OCI-LY3 (cell line): ENCODE measurements at regions not wholly inside any gene's neighbourhood (a gene's known extent, or its start where the extent isn't known, plus 50 kb on each side); places are given as distances from the start of the nearest gene placed in this dataset.

Experiments
- H2AFZ ChIP-seq: fragments of 200-600, 300-600 bp; shearing (Covaris generic); 2 replicates; pipeline ENCODE4 v1.6.0; 2014; ENCODE audit warnings: antibody characterized with exemption, low read depth, low read length
- H3K27ac ChIP-seq: fragments of 200-600, 300-600 bp; sonication (generic); 2 replicates; pipeline ENCODE4 v1.5.1; 2014; ENCODE audit warnings: mild to moderate bottlenecking, low read length, moderate library complexity, mixed read lengths
- H3K27me3 ChIP-seq: fragments of 200-600, 300-600 bp; sonication (generic); 2 replicates; pipeline ENCODE4 v1.6.1; 2014; ENCODE audit warnings: low read depth, low read length, mixed read lengths
- H3K36me3 ChIP-seq: fragments of 200-600, 300-600 bp; sonication (generic); replicated peaks from 2 replicates; pipeline ENCODE3; 2014; ENCODE audit warnings: low read depth, low read length, mixed read lengths
- H3K4me1 ChIP-seq: fragments of 300-600, 200-600 bp; sonication (generic); 2 replicates; pipeline ENCODE4 v1.6.1; 2014; ENCODE audit warnings: low read length, mixed read lengths
- H3K4me2 ChIP-seq: fragments of 200-600, 300-600 bp; sonication (generic); 2 replicates; pipeline ENCODE4 v1.6.1; 2014; ENCODE audit warnings: low read length, mixed read lengths
- H3K4me3 ChIP-seq: fragments of 300-600, 200-600 bp; sonication (generic); 2 replicates; pipeline ENCODE4 v1.5.1; 2014; ENCODE audit warnings: antibody characterized with exemption, mild to moderate bottlenecking, low read length, moderate library complexity
- H3K79me2 ChIP-seq: fragments of 300-600, 200-600 bp; shearing (Covaris generic); 2 replicates; pipeline ENCODE4 v1.6.1; 2014; ENCODE audit warnings: mild to moderate bottlenecking, low read length, mixed read lengths
- H3K9ac ChIP-seq: fragments of 300-600, 200-600 bp; shearing (Covaris generic); 2 replicates; pipeline ENCODE4 v1.6.0; 2014; ENCODE audit warnings: mild to moderate bottlenecking, low read length, moderate library complexity
- H3K9me3 ChIP-seq: fragments of 200-600, 300-600 bp; shearing (Covaris generic); 2 replicates; pipeline ENCODE4 v1.6.1; 2014; ENCODE audit warnings: low read length, mixed read lengths; ENCODE audit not compliant: insufficient read depth
- H4K20me1 ChIP-seq: fragments of 200-600, 300-600 bp; sonication (generic); 2 replicates; pipeline ENCODE4 v1.6.1; 2016; ENCODE audit warnings: low read length, mixed read lengths; ENCODE audit not compliant: insufficient read depth
- EZH2phosphoT487 ChIP-seq: fragments of 200-600 bp; shearing (Covaris generic); IDR thresholded peaks from 2 replicates; pipeline ENCODE4 v1.6.1; 2018; ENCODE audit warnings: antibody characterized with exemption, mixed run types, low read depth
- TF ChIP-seq, protein P1 (sequence below): fragments of 200-600, 300-600 bp; sonication (generic); IDR thresholded peaks from 2 replicates; pipeline ENCODE4 v1.5.1; 2014; ENCODE audit warnings: antibody characterized with exemption, low read length, low read depth

DNA sequence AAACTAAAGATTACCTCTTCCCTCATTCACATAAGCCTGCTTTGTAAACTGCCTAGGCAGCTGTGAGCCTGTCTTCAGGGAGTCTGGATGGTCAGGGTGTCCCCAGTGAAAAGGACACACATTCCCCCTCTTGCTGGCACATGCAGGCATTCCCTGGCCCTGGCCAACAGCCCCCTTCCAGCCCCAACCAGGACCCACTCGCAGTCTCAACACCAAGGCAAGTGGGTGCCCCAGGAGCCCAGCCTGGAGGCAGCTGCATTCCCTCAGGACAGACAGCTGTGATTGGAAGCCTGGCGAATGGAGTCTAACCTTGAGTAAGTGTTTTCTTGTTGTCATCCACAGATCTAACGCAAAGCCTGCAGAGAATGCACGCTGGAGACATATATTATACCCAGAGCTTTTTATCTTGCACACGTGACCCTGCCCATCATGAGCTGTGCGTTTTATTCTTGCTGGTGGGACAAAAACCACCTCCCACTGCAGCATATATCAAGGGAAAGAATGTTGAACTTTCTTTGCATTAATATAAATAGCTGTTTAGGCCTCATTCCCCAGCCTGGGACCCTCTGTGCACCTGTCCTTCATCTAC is 95.0 kb upstream of the LHX1 start:
- Histone ChIP-seq H3K9me3 (no peaks in the 10 kb centered on the region), H3K4me1 (no peaks in the 10 kb centered on the region), H3K79me2 (no peaks in the 10 kb centered on the region), H3K9ac (no peak overlapping the region), H3K4me3 (no peak overlapping the region), H4K20me1 (no peaks in the 10 kb centered on the region), H3K36me3 (no peaks in the 10 kb centered on the region), H3K27ac (no peak overlapping the region), H3K27me3 (peaks cover 12% of the 10 kb centered on the region), H3K4me2 (no peak overlapping the region), H2AFZ (no peak overlapping the region)
- TF ChIP-seq EZH2phosphoT487 = no peak
- TF ChIP-seq, protein P1, sequence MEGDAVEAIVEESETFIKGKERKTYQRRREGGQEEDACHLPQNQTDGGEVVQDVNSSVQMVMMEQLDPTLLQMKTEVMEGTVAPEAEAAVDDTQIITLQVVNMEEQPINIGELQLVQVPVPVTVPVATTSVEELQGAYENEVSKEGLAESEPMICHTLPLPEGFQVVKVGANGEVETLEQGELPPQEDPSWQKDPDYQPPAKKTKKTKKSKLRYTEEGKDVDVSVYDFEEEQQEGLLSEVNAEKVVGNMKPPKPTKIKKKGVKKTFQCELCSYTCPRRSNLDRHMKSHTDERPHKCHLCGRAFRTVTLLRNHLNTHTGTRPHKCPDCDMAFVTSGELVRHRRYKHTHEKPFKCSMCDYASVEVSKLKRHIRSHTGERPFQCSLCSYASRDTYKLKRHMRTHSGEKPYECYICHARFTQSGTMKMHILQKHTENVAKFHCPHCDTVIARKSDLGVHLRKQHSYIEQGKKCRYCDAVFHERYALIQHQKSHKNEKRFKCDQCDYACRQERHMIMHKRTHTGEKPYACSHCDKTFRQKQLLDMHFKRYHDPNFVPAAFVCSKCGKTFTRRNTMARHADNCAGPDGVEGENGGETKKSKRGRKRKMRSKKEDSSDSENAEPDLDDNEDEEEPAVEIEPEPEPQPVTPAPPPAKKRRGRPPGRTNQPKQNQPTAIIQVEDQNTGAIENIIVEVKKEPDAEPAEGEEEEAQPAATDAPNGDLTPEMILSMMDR = no peak

DNA sequence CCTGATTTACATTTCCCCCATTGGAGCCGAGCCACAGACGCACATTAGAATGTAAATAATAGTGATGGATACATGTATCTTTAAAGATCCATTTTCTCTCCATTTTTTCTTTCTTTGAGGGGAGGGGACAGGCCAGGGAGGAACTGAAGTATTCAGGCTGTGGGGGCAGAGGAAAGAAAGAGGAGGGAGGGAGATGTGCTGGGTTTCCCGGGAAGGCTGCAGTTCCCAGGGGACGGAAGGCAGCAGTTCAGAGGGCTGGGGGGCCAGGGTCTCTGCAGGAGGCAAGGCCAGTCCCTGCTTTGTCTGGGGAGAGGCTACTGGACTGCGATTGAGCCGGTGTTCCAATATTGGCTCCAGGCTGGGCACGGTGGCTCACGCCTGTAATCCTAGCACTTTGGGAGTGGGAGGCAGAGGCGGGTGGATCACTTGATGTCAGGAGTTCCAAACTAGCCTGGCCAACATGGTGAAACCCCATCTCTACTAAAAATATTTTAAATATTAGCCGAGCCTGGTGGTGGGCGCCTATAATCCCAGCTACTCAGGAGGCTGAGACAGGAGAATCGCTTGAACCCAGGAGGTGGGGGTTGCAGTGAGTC is 94.2 kb upstream of the LHX1 start:
- no peaks in the 10 kb centered on the region for H3K36me3 ChIP-seq
- no peak overlapping the region for H3K4me2 ChIP-seq
- no peak overlapping the region for H3K4me3 ChIP-seq
- H3K27me3 ChIP-seq = peaks cover 12% of the 10 kb centered on the region
- H3K9me3 ChIP-seq = no peaks in the 10 kb centered on the region
- H3K4me1 ChIP-seq = no peaks in the 10 kb centered on the region
- no peak overlapping the region for H3K27ac ChIP-seq
- no peak overlapping the region for H2AFZ ChIP-seq
- H3K9ac ChIP-seq = no peak overlapping the region
- TF ChIP-seq, protein P1 = no peak
- no peak for TF ChIP-seq EZH2phosphoT487
- H3K79me2 ChIP-seq = no peaks in the 10 kb centered on the region
- H4K20me1 ChIP-seq = no peaks in the 10 kb centered on the region

DNA sequence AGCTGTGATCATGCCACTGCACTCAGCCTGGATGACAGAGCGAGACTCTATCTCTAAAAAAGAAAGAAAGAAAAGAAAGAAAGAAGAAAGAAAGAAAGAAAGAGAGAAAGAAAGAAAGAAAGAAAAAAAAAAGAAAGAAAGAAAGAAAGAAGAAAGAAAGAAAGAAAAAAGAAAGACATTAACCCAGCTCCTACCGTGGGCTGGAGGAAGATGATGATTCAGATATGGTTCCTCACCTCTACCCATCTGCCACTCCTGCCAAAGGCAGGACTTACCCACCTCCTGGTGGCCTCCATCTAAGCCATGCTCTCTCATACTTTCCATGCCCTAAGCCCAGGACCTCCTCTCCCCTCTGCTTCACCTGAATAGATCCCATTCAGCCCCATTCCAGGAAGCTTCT is 93.3 kb upstream of the LHX1 start:
- Histone ChIP-seq H3K27ac (no peak overlapping the region), H3K4me1 (no peaks in the 10 kb centered on the region), H3K9ac (no peak overlapping the region), H3K9me3 (no peaks in the 10 kb centered on the region), H3K79me2 (no peaks in the 10 kb centered on the region), H3K36me3 (no peaks in the 10 kb centered on the region), H3K4me2 (no peak overlapping the region), H2AFZ (no peak overlapping the region), H4K20me1 (no peaks in the 10 kb centered on the region), H3K4me3 (no peak overlapping the region), H3K27me3 (peaks cover 12% of the 10 kb centered on the region)
- TF ChIP-seq, protein P1 = no peak
- TF ChIP-seq EZH2phosphoT487 = no peak

DNA sequence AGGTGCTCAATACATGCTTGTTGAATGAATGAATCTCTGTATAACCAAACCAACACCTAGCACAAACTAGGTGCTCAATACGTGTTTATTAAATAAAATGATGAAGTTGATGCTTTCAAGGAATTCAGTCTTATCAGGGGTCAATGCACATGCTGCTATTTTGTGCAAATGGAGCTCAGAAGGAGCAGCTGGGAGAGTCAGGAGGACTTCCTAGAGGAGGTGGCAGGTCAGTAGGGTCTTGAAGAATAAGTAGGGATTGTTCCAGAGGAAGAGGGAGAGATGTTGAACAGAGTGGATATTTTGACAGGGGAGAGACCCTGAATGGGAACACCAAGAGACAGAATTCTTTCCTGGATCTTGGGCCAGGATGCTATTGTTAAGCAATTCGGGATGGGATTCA is 92.7 kb upstream of the LHX1 start:
- H3K4me1 ChIP-seq = peaks cover 3% of the 10 kb centered on the region
- H3K9me3 ChIP-seq = no peaks in the 10 kb centered on the region
- no peak for TF ChIP-seq EZH2phosphoT487
- TF ChIP-seq, protein P1 = no peak
- H3K4me2 ChIP-seq = no peak overlapping the region
- H3K36me3 ChIP-seq = no peaks in the 10 kb centered on the region
- peaks cover 12% of the 10 kb centered on the region for H3K27me3 ChIP-seq
- no peak overlapping the region for H2AFZ ChIP-seq
- H3K4me3 ChIP-seq = no peak overlapping the region
- no peaks in the 10 kb centered on the region for H3K79me2 ChIP-seq
- no peaks in the 10 kb centered on the region for H4K20me1 ChIP-seq
- no peak overlapping the region for H3K9ac ChIP-seq
- no peak overlapping the region for H3K27ac ChIP-seq
